Mesenchymal stem cell (in vitro differentiated cells and primary cell): ENCODE measurements at regions not wholly inside any gene's neighbourhood (a gene's known extent, or its start where the extent isn't known, plus 50 kb on each side); places are given as distances from the start of the nearest gene placed in this dataset.

Source experiments
- DNase-seq: peaks from one replicate; pipeline ENCODE4 v3.0.0-alpha.2; 2013
- H2AFZ ChIP-seq: one replicate; pipeline ENCODE4 v1.6.1; 2013; ENCODE audit warnings: low read depth, mild to moderate bottlenecking, control low read depth, inconsistent platforms, low read length, moderate library complexity
- H2AK5ac ChIP-seq: 2 replicates; pipeline ENCODE4 v1.6.1; 2013; ENCODE audit warnings: low read length, moderate library complexity, mild to moderate bottlenecking, inconsistent platforms; ENCODE audit not compliant: severe bottlenecking
- H2BK120ac ChIP-seq: one replicate; pipeline ENCODE4 v1.6.1; 2013; ENCODE audit warnings: low read depth, mild to moderate bottlenecking, inconsistent platforms, low read length, moderate library complexity
- H2BK12ac ChIP-seq, 2 experiments: one replicate each; pipeline ENCODE4 v1.6.1; 2013; ENCODE audit warnings: inconsistent platforms in 2 of 2, low read length in 2 of 2, mild to moderate bottlenecking in 2 of 2, moderate library complexity in 2 of 2, control low read depth in 1 of 2
- H2BK15ac ChIP-seq: one replicate; pipeline ENCODE4 v1.6.1; 2013; ENCODE audit warnings: mild to moderate bottlenecking, low read depth, inconsistent platforms; ENCODE audit not compliant: poor library complexity, severe bottlenecking
- H2BK5ac ChIP-seq: 2 replicates; pipeline ENCODE4 v1.6.1; 2013; ENCODE audit warnings: low read depth, mild to moderate bottlenecking, low read length, control low read depth, inconsistent platforms; ENCODE audit not compliant: poor library complexity, severe bottlenecking
- H3K14ac ChIP-seq, 2 experiments: one replicate each; pipeline ENCODE4 v1.6.1; 2013; ENCODE audit warnings: inconsistent platforms in 2 of 2, low read length in 2 of 2, control low read depth in 1 of 2, mild to moderate bottlenecking in 1 of 2, moderate library complexity in 1 of 2
- H3K18ac ChIP-seq, 2 experiments: one replicate each; pipeline ENCODE4 v1.6.1; 2013; ENCODE audit warnings: inconsistent platforms in 2 of 2, low read length in 2 of 2, control low read depth in 1 of 2, low read depth in 1 of 2, mild to moderate bottlenecking in 1 of 2
- H3K23ac ChIP-seq, 2 experiments: one replicate each; pipeline ENCODE4 v1.6.1; 2013; ENCODE audit warnings: inconsistent platforms in 2 of 2, low read length in 2 of 2, mild to moderate bottlenecking in 2 of 2, moderate library complexity in 2 of 2, control low read depth in 1 of 2
- H3K27ac ChIP-seq: 2 replicates; pipeline ENCODE4 v1.5.1; 2013; ENCODE audit warnings: mild to moderate bottlenecking, moderate library complexity, low read length, control low read depth, inconsistent platforms; ENCODE audit not compliant: poor library complexity, severe bottlenecking
- H3K27me3 ChIP-seq, 2 experiments: 2 replicates each; pipeline versions ENCODE4 v1.6.1 to v1.7.0; 2013; ENCODE audit warnings: low read length in 2 of 2, mild to moderate bottlenecking in 2 of 2, moderate library complexity in 2 of 2, control low read depth in 1 of 2, inconsistent platforms in 1 of 2; ENCODE audit not compliant: control insufficient read depth in 1 of 2, insufficient read depth in 1 of 2
- H3K36me3 ChIP-seq, 2 experiments: 2 replicates each; pipeline versions ENCODE4 v1.6.1 to v1.7.0; 2013; ENCODE audit warnings: low read length in 2 of 2, control low read depth in 1 of 2, inconsistent platforms in 1 of 2, low read depth in 1 of 2, mild to moderate bottlenecking in 1 of 2; ENCODE audit not compliant: insufficient read depth in 2 of 2, control insufficient read depth in 1 of 2
- H3K4ac ChIP-seq, 2 experiments: one replicate each; pipeline ENCODE4 v1.6.1; 2013; ENCODE audit warnings: inconsistent platforms in 2 of 2, low read length in 2 of 2, mild to moderate bottlenecking in 2 of 2, moderate library complexity in 2 of 2, control low read depth in 1 of 2, low read depth in 1 of 2
- H3K4me1 ChIP-seq: 2 replicates; pipeline ENCODE4 v1.6.1; 2013; ENCODE audit warnings: low read depth, low read length, control low read depth; ENCODE audit not compliant: control insufficient read depth, insufficient read depth
- H3K4me2 ChIP-seq: 2 replicates; pipeline ENCODE4 v1.6.1; 2013; ENCODE audit warnings: low read length, mild to moderate bottlenecking, inconsistent platforms; ENCODE audit not compliant: poor library complexity, severe bottlenecking
- H3K4me3 ChIP-seq, 2 experiments: 2 replicates each; pipeline versions ENCODE4 v1.5.1 to v1.7.0; 2013; ENCODE audit warnings: low read length in 2 of 2, mild to moderate bottlenecking in 2 of 2, control low read depth in 1 of 2, low read depth in 1 of 2; ENCODE audit not compliant: insufficient read depth in 1 of 2
- H3K79me1 ChIP-seq: replicated peaks from 2 replicates; pipeline ENCODE4 v1.6.1; 2013; ENCODE audit warnings: mild to moderate bottlenecking, control low read depth, low read length, inconsistent platforms; ENCODE audit not compliant: poor library complexity, severe bottlenecking
- H3K9ac ChIP-seq: 2 replicates; pipeline ENCODE4 v1.7.0; 2013; ENCODE audit warnings: mild to moderate bottlenecking, low read length, moderate library complexity
- H3K9me3 ChIP-seq: 2 replicates; pipeline ENCODE4 v1.7.0; 2013; ENCODE audit warnings: mild to moderate bottlenecking, low read length; ENCODE audit not compliant: control insufficient read depth
- H4K8ac ChIP-seq: one replicate; pipeline ENCODE4 v1.6.1; 2013; ENCODE audit warnings: inconsistent platforms, mild to moderate bottlenecking, low read length, moderate library complexity
- H4K91ac ChIP-seq: one replicate; pipeline ENCODE4 v1.6.1; 2013; ENCODE audit warnings: mild to moderate bottlenecking, low read length, inconsistent platforms
- WGBS: methylation state at CpG from one replicate; pipeline ENCODE4 v1.1.7; 2013; ENCODE audit warnings: mixed read lengths; 5-methylcytosine and 5-hydroxymethylcytosine counted together

DNA sequence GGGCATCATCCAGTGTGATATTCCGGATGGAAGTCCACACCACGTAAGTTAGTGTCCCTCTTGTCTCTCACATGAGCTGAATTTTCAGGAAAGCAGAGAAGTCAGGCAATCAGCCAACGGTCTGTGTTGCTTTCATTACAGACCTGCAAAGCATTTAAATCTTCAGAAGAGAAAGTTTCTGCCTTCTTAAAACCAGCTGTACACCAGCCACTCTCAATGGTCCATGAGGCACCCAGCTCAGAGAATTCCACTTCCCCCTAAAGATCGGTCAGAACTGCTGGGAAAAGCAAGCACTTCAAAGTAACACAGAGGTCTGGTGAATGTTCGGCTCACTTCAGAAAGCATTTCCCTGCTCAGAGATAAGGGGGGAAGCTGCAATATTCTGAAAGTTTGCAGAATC lies 903.7 kb downstream of the EPHA3 start:
- H3K9me3 ChIP-seq, result no peaks in the 10 kb centered on the region

DNA sequence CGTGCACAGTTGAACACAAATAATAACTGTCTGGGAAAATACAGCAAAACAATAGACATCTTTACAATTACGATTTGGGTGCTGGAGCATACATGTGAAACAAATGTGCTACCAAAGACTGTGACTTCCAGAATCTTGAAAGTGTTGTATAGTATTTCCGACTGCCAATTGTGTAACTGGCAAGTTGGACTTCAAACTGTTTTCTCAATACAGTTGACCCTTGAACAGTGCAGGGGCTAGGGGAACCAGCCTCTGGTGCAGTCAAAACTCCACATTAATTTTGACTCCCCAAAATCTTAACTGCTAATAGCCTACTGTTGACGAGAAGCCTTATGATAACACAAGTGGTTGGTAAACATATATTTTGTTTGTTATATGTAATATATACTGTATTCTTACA lies 904.2 kb downstream of the EPHA3 start:
- H3K4ac ChIP-seq, result peak overlapping the region in 1 of 2 experiments; percentile 17
- no peak overlapping the region for H3K14ac ChIP-seq
- H3K4me1 ChIP-seq, result peaks cover 1% of the 10 kb centered on the region
- H2AFZ ChIP-seq, result no peak overlapping the region
- H2BK12ac ChIP-seq, result no peak overlapping the region
- no peak overlapping the region for H3K4me2 ChIP-seq
- 94% methylated on average over 2 of the region's 4 CpGs for WGBS
- no peak overlapping the region for H4K91ac ChIP-seq
- no peak for DNase-seq
- H3K36me3 ChIP-seq, result no peaks in the 10 kb centered on the region
- H2BK5ac ChIP-seq, result no peak overlapping the region
- H3K4me3 ChIP-seq, result no peak overlapping the region
- no peak overlapping the region for H4K8ac ChIP-seq
- H3K27me3 ChIP-seq, result no peaks in the 10 kb centered on the region
- no peak overlapping the region for H3K23ac ChIP-seq
- H2AK5ac ChIP-seq, result no peak overlapping the region
- peak overlapping the region in 1 of 2 experiments; percentile 84 for H3K18ac ChIP-seq
- H2BK15ac ChIP-seq, result no peak overlapping the region
- H3K9me3 ChIP-seq, result no peaks in the 10 kb centered on the region
- no peaks in the 10 kb centered on the region for H3K79me1 ChIP-seq
- H3K9ac ChIP-seq, result no peak overlapping the region
- no peak overlapping the region for H3K27ac ChIP-seq
- no peak overlapping the region for H2BK120ac ChIP-seq

More for the DNA sequence above, 903.7 kb downstream of the EPHA3 start:
- H3K27me3 ChIP-seq, result no peaks in the 10 kb centered on the region
- H3K23ac ChIP-seq, result no peak overlapping the region
- H3K9ac ChIP-seq, result peak overlapping the region; percentile 9
- peak overlapping the region; percentile 70 to 96 for H2BK12ac ChIP-seq
- H2AK5ac ChIP-seq, result no peak overlapping the region
- peaks cover 1% of the 10 kb centered on the region for H3K4me1 ChIP-seq
- H3K4me2 ChIP-seq, result no peak overlapping the region
- no peak overlapping the region for H2BK15ac ChIP-seq
- no peak overlapping the region for H3K14ac ChIP-seq
- H2AFZ ChIP-seq, result peak overlapping the region; percentile 23
- peak; percentile 28 for DNase-seq
- H3K79me1 ChIP-seq, result no peaks in the 10 kb centered on the region
- H4K8ac ChIP-seq, result peak overlapping the region; percentile 30
- H4K91ac ChIP-seq, result no peak overlapping the region
- peak overlapping the region; percentile 23 for H3K27ac ChIP-seq
- no peak overlapping the region for H2BK120ac ChIP-seq
- H3K4me3 ChIP-seq, result peak overlapping the region in 1 of 2 experiments; percentile 15
- no peaks in the 10 kb centered on the region for H3K36me3 ChIP-seq
- no peak overlapping the region for H2BK5ac ChIP-seq
- peak overlapping the region in 1 of 2 experiments; percentile 80 for H3K4ac ChIP-seq
- H3K18ac ChIP-seq, result peak overlapping the region; percentile 34 to 84
- 15% methylated on average over 5 of the region's 5 CpGs for WGBS

- Histone ChIP-seq H2BK12ac (no peak overlapping the region), H3K4ac (no peak overlapping the region), H3K36me3 (no peaks in the 10 kb centered on the region), H3K14ac (no peak overlapping the region), H4K8ac (no peak overlapping the region), H3K18ac (no peak overlapping the region), H3K4me3 (no peak overlapping the region), H4K91ac (no peak overlapping the region), H2BK5ac (no peak overlapping the region), H2BK120ac (no peak overlapping the region), H2AFZ (no peak overlapping the region), H2BK15ac (no peak overlapping the region), H3K23ac (no peak overlapping the region), H3K4me1 (peaks cover 1% of the 10 kb centered on the region), H3K9ac (no peak overlapping the region), H3K4me2 (no peak overlapping the region), H3K79me1 (no peaks in the 10 kb centered on the region), H3K27ac (no peak overlapping the region), H3K9me3 (no peaks in the 10 kb centered on the region), H2AK5ac (no peak overlapping the region), H3K27me3 (no peaks in the 10 kb centered on the region)
- DNase-seq, result no peak
- 98% methylated on average over 1 of the region's 2 CpGs for whole genome bisulfite sequencing
These were observed 904.6 kb downstream of the EPHA3 start for GRCh38 chr3:90011996-90012395.

- H3K27ac ChIP-seq, result no peak overlapping the region
- H2BK120ac ChIP-seq, result no peak overlapping the region
- DNase-seq, result peak; percentile 82
- no peaks in the 10 kb centered on the region for H3K27me3 ChIP-seq
- H3K14ac ChIP-seq, result no peak overlapping the region
- H3K4me2 ChIP-seq, result peak overlapping the region; percentile 30
- no peak overlapping the region for H4K91ac ChIP-seq
- peaks cover 1% of the 10 kb centered on the region for H3K4me1 ChIP-seq
- no peak overlapping the region for H2AFZ ChIP-seq
- H3K9ac ChIP-seq, result peak overlapping the region; percentile 63
- H4K8ac ChIP-seq, result no peak overlapping the region
- H2BK5ac ChIP-seq, result no peak overlapping the region
- no peak overlapping the region for H2BK12ac ChIP-seq
- H3K23ac ChIP-seq, result no peak overlapping the region
- no peak overlapping the region for H2BK15ac ChIP-seq
- no peak overlapping the region for H3K18ac ChIP-seq
- no peak overlapping the region for H2AK5ac ChIP-seq
- H3K4me3 ChIP-seq, result peak overlapping the region in 1 of 2 experiments; percentile 14
- WGBS, result 0% methylated on average over 1 of the region's 4 CpGs
- no peaks in the 10 kb centered on the region for H3K9me3 ChIP-seq
- H3K79me1 ChIP-seq, result no peaks in the 10 kb centered on the region
- H3K4ac ChIP-seq, result no peak overlapping the region
- no peaks in the 10 kb centered on the region for H3K36me3 ChIP-seq
These were observed 908.4 kb downstream of the EPHA3 start for GRCh38 chr3:90015688-90016356.
